ENCODE measurements at regions not wholly inside any gene's neighbourhood (a gene's known extent, or its start where the extent isn't known, plus 50 kb on each side); places are given as distances from the start of the nearest gene placed in this dataset.

- DNase-seq, result no peak
Measured at GRCh38 chr22:46079093-46079860, 71.0 kb upstream of the PPARA start.

- DNase-seq, result no peak
Measured at GRCh38 chr22:46079861-46080821, 70.2 kb upstream of the PPARA start.

- no peak for DNase-seq
Measured at GRCh38 chr22:46081036-46081830, 69.1 kb upstream of the PPARA start.

- no peak for DNase-seq
Measured at GRCh38 chr22:46081831-46082210, 68.5 kb upstream of the PPARA start.

- DNase-seq, result no peak
Measured at GRCh38 chr22:46082633-46083032, 67.7 kb upstream of the PPARA start.

- no peak for DNase-seq
Measured at GRCh38 chr22:46083383-46084350, 66.7 kb upstream of the PPARA start.

GRCh38 chr22:46084376-46084775 lies 66.0 kb upstream of the PPARA start:
- no peak for DNase-seq

GRCh38 chr22:46084943-46085827 lies 65.1 kb upstream of the PPARA start:
- no peak for DNase-seq

- no peak for DNase-seq
Measured at GRCh38 chr22:46085828-46086576, 64.3 kb upstream of the PPARA start.

- DNase-seq, result no peak
Measured at GRCh38 chr22:46086577-46087335, 63.6 kb upstream of the PPARA start.

GRCh38 chr22:46087336-46087690 lies 63.0 kb upstream of the PPARA start:
- DNase-seq, result no peak

GRCh38 chr22:46087816-46088277 lies 62.5 kb upstream of the PPARA start:
- no peak for DNase-seq

GRCh38 chr22:46088541-46089311 lies 61.6 kb upstream of the PPARA start:
- no peak for DNase-seq

- DNase-seq, result no peak
Measured at GRCh38 chr22:46089426-46090035, 60.8 kb upstream of the PPARA start.

- DNase-seq, result no peak
Measured at GRCh38 chr22:46090036-46090591, 60.2 kb upstream of the PPARA start.

- no peak for DNase-seq
Measured at GRCh38 chr22:46090631-46091201, 59.6 kb upstream of the PPARA start.

- no peak for DNase-seq
Measured at GRCh38 chr22:46091277-46091977, 58.9 kb upstream of the PPARA start.
